HG03139 (cell line): ENCODE measurements at regions not wholly inside any gene's neighbourhood (a gene's known extent, or its start where the extent isn't known, plus 50 kb on each side); places are given as distances from the start of the nearest gene placed in this dataset.

Source experiments
- ATAC-seq: cut with Tn5 transposase; IDR thresholded peaks from one replicate; pipeline ENCODE4 v1.9.1; 2021; ENCODE audit not compliant: unreplicated experiment

DNA sequence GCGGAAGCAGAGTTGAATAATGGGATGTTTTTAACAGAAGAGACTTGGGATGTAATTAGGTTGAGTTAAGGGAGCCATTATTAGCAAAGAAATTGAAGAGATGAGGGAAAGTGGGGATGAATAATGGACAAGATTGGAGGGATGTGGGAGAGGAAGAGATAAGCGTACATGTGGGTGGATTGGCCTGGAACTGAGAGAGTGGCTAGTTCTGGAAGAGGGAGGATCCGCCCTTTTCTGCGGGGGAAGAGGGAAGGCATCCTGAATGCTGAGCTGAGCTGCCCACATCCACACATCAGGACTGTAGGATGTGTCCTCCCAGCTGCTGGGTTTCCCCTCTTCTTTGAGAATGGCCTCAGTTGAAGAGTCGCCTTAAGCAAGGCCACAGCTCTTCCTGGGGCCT, 68.3 kb upstream of the CADM1 start:
- no peak for ATAC-seq

DNA sequence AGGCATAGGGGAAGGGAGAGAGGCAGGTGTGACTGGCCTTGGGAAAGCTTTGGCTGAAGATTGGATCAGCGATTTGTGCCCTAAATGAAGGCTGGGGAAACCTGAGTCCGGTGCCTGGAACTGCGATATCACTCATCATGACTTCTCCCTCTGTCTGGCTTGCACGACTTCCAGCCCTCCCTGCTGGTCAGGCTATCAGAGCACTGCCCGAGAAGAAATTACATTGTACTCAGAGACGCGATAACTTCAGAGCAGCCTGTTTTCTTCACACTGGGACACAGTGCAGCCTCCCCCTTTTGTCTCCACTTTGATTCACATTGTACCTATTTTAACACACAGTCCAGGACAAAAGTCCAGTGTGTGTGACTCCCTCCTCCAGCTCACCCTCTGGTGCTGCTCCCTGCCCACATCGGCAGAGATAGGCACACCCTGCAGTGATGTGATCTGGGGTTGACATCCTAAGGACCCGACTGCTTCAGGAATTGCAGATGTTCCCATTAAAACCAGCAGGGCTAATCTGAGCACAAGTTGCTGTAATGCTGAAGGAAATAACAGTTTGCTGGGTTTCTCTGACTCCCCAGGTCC, 62.1 kb upstream of the CADM1 start:
- ATAC-seq, result no peak

DNA sequence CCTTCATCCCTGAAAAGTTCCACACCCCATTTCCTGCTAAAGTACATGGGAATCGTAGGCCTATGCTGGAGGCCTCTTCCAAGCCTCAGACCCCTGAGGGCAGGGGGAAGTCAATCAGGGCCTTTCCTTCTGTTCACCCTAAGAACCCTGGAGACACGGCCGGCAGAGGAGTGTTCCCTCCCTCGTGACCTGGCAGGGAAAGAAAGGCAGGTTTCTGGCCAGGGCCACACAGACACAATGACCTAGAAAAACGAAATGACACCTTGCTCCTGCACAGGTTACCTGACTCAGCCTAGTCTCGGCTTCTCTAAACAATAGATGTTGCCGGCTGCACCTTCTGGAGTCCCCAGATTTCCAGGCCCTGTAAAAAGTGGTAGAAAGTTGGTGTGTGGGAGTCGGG, 60.6 kb upstream of the CADM1 start:
- no peak for ATAC-seq

DNA sequence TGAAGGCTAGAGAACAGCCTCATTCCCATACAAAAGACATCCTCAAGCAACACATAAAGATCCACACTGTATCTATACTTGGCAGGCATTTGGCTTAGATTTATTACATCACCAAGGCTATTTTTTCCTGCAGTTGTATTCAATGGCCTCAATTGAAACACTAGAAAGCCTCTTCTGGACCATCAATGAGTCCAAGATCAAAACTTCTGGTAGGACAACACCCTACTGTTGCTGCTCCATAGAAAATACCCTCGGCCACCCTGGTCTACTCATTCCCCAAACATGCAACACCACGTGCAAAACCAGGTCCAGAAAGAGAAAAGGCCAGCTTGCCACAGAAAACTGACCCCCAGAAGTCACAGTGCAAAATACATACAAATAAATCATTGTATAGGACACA, 56.9 kb upstream of the CADM1 start:
- ATAC-seq, result no peak

DNA sequence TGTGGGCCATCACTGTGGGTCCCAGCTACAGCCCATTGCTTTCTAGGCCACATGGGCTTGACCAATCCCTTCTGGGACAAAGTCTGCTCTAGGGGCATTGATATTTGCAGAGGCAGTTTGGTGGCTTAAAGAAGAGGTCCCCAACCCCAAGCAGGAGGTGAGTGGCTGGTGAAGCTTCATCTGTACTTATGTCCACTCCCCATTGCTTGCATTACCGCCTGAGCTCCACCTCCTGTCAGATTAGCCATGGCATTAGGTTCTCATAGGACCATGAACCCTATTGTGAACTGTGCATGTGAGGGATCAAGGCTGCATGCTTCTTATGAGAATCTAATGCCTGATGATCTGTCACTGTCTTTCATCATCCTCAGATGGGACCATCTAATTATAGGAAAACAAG, 54.4 kb upstream of the CADM1 start:
- ATAC-seq, result no peak

DNA sequence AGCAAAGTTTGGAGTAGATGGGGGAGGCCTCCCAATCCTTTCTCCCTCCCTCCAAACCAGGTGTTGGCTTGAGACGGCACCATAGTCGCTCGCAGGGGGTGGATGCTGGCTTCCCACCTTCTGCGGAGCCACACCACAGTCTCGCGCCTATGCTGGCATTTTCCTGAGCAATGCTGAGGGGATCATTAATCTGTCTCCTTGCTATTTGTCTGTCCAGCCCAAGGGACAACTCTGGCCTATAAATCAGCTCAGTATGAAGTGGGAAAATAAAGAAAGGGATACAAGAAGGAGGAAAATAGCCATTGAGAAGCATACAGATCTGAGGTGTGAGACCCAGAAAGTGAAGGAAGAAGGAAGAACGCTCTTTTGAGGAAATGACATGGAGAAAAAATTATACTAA, 53.5 kb upstream of the CADM1 start:
- ATAC-seq, result no peak

DNA sequence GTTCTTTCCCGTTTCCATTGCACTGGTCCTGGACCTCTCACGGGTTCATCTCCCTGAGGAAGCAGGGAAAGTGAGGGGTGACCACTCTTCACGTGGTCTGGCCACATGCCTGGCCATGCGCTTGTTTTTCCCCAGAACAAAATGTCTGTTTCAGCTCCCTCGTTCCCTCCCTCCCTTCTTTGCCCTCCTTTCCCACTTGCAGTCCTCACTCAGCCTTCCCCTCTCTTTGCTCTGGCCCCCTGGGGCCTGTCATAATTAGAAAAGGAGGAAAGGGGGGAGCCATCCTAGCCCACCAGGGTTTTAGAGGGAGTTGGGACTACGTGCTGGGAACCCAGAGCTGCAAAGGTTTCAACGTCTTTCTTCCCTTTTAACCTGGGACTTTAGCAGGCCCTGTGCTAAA, 52.8 kb upstream of the CADM1 start:
- ATAC-seq, result no peak

DNA sequence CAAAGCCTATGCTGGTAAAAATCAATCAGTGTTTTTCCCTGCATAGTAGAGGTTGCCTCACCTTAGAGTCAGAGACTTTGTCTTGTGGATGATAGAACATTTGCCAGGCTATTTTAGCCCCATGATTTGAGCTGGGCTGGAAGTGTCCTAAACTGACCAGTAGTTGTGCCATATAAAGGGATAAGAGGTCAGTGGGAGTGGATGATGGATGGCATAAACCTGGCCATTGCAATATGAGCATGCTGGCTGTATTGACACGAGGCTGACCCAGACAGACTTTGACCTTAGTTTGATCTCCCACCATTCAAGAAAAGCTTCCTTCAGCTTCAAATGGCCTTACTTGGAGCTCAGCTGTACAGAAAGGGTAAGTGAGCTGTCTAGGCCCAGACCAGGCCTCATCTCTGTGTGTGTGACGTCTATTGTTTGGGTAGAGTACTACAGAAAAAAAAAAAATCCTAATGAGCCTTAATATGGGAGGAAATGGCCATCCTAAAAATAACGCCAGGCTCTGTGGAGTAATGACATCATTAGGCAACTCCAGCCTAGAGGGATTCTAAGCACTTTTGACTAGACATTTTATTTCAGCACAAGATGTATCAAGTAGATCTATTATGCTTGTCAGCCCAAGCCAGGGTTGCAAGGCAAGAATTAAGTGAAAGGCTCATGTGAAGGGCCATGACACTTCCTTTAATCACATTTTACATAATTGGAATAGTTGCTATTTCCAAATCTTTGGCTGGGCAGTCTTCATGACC, 51.3 kb upstream of the CADM1 start:
- no peak for ATAC-seq
